NCI-H748 (cell line): ENCODE measurements at regions not wholly inside any gene's neighbourhood (a gene's known extent, or its start where the extent isn't known, plus 50 kb on each side); places are given as distances from the start of the nearest gene placed in this dataset.
"Not testable (repeated sequence)": the region's sequence is repeated elsewhere in the genome, so short reads cannot be mapped to it uniquely, and the experiment has no call there.

Source experiments
- DNase-seq: peaks from one replicate; lab custom pipeline; 2025; ENCODE audit not compliant: unreplicated experiment; lab: John Stamatoyannopoulos, UW

DNA sequence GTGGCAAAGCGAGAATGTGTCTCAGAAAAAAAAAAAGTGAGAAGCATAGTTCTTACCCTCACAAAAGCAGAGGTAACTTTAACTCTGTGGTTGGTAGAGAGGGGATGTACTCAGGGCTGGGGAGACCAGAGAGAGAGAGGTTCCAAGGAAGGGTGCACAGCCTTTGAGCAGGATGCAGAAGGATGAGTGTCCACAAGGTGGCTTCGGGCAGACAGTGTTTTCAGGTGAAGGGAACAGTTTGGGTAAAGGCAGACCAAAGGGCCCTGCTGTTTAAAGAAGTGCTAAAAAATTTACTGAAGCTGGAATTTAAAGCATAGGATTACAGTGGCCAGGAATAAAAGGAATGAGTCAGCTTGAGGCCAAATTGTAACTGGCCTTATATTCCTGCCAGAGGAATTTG lies 2240.6 kb downstream of the EPHA3 start:
- DNase-seq = not testable (repeated sequence)

GRCh38 chr3:91349072-91349471 lies 2241.7 kb downstream of the EPHA3 start:
- DNase-seq = not testable (repeated sequence)

DNA sequence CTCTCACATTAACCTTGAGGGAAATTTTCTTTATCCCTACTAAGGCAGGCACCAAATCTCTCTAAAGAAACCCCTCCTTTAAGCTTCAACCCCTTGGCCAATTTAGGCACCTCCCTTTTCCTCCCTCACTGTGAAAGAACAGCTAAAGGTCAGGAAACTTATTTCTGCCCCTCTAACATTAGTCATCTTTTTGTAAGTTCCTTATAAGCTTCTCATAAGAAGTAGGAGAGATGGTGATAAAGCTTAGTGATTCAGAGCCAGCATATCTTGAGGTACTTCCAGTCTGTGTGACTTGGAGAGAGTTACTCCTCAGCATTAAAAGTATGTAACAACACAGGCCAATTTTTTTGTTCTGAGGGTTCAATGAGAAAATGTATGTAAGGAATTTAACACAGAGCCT lies 2244.7 kb downstream of the EPHA3 start:
- DNase-seq = not testable (repeated sequence)

DNA sequence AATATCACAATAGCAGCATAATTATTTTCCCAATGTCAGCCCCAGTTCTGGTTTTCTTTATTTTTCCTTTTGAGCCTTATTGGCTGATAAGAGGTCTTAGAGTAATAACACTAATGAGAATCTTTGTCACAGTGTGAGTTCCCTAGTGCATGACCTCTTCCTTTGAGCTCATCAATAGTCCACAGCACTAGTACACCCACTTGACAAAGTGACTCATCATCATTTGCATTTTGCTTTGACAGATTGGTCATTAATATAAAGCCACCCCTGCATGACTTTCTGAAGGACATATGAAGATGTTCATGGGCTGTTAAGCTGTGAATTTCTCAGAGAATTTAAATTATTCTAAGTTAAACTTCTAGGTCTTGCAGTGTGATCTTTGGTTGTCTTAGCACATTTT lies 2251.9 kb downstream of the EPHA3 start:
- DNase-seq = not testable (repeated sequence)

- not testable (repeated sequence) for DNase-seq
These were observed 2275.9 kb downstream of the EPHA3 start for GRCh38 chr3:91383100-91383894.

DNA sequence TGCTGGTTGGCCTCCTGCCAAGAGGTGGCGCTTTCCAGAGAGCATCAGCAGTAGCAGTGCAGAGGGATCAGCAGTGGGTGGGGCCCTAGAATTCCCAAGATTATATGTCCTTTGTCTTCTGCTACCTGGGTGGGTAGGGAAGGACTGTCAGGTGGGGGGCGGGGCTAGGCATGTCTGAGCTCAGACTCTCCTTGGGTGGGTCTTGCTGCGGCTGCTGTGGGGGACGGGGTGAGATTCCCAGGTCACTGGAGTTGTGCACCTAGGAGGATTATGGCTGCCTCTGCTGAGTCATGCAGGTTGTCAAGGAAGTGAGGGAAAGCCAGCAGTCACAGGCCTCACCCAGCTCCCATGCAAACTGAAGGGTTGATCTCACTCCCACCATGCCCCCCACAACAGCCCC lies 2296.5 kb downstream of the EPHA3 start:
- not testable (repeated sequence) for DNase-seq

GRCh38 chr3:91442063-91442462 lies 2334.6 kb downstream of the EPHA3 start:
- DNase-seq = not testable (repeated sequence)

- DNase-seq = not testable (repeated sequence)
These were observed 2335.1 kb downstream of the EPHA3 start for GRCh38 chr3:91442483-91442882.

GRCh38 chr3:91448379-91448778 lies 2341.0 kb downstream of the EPHA3 start:
- not testable (repeated sequence) for DNase-seq

- DNase-seq = not testable (repeated sequence)
These were observed 2359.1 kb downstream of the EPHA3 start for GRCh38 chr3:91466517-91466916.

DNA sequence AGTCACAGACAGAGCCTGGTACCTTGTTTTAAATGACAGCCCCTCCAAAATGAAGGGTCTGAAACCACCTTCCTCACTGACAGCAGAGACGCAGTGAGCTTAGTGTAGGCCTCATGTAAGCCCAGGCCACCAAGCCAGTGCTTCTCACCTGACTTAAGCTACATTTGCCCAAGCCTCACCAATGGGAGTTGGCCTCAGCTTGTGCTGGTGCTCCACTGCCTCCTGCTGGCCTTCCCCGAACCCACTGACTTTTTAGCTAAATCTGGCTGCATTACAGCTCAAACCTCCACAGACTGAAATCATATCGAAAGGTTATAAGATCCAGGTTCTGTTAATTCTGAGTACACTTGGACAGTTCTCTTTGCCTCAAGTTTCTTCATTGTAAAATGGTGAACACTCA lies 2361.8 kb downstream of the EPHA3 start:
- not testable (repeated sequence) for DNase-seq

DNA sequence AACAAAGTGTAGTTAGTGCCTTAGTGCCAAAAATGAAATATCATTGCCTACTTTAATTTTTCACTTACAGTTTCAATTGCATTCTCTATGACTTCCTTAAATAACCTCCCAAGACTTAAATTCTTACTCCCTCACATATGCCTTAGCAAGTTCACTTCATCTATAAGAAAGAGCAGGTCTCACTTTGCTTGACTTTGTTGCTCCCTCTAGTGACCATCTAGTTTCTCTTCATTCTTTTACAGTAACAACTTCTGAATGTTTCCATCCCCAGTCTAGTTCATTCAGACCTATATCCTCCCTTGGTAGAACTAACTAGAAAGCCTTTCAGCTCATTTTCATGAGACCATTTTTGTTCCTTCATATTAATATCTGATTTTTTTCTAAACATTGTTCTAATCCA lies 2377.6 kb downstream of the EPHA3 start:
- DNase-seq = peak; percentile 2

- not testable (repeated sequence) for DNase-seq
These were observed 2378.5 kb downstream of the EPHA3 start for GRCh38 chr3:91485891-91486290.

GRCh38 chr3:91497712-91498111 lies 2390.3 kb downstream of the EPHA3 start:
- not testable (repeated sequence) for DNase-seq

DNA sequence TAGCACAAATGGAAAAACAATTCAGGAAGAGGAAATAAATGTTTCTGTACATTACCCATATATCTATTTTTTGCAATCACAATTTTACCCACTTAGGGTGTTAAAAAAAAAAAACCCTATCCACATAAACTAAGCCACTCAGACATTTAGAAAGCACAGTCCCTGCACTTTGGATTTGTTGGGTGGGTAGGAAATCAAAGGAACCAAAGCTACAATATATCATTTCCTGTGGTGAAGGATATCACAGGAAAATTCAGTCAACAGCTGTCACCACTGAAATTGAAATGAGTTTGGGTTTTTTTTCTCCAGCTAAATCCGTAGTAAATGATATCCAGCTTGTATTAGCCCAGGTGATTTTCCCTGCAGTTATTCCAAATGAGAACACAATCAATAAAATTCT lies 2392.4 kb downstream of the EPHA3 start:
- not testable (repeated sequence) for DNase-seq

- not testable (repeated sequence) for DNase-seq
These were observed 2397.5 kb downstream of the EPHA3 start for GRCh38 chr3:91504874-91505273.
